IMR-90 (cell line): ENCODE measurements at regions not wholly inside any gene's neighbourhood (a gene's known extent, or its start where the extent isn't known, plus 50 kb on each side); places are given as distances from the start of the nearest gene placed in this dataset.

ENCODE experiments used
- ATAC-seq: fragments of 200-7000 bp; cut with Tn5 transposase; 2 replicates; pipeline ENCODE4 v1.9.1; 2020; ENCODE audit warnings: low read depth, mild to moderate bottlenecking, moderate library complexity
- BruUV-seq: library from RNA; stranded (reverse); fragments of 400-500 nt; replicated peaks from 2 replicates; lab custom pipeline; 2021; lab: Mats Ljungman, UMichigan
- CTCF ChIA-PET: fragments of 300-600 bp; formaldehyde crosslinking; extraction: SDS; loops from one replicate; lab custom pipeline; 2021; ENCODE audit warnings: antibody characterized with exemption; lab: Yijun Ruan, JAX
- POLR2A ChIA-PET: fragments of 300-600 bp; sonication (Branson Sonifier 250); formaldehyde crosslinking; loops from one replicate; lab custom pipeline; 2022; ENCODE audit warnings: antibody characterized with exemption; ENCODE audit not compliant: unreplicated experiment; lab: Charles Lee
- DNase-seq: peaks from one replicate; pipeline ENCODE4 v3.0.0; 2013
- H2AFZ ChIP-seq: replicated peaks from 2 replicates; pipeline ENCODE3; 2013; ENCODE audit warnings: low read length, mild to moderate bottlenecking; ENCODE audit not compliant: poor library complexity
- H2AK5ac ChIP-seq: 2 replicates; pipeline ENCODE4 v1.6.1; 2013; ENCODE audit warnings: low read depth, low read length, inconsistent platforms
- H2AK9ac ChIP-seq: replicated peaks from 2 replicates; pipeline ENCODE3; 2013; ENCODE audit warnings: mild to moderate bottlenecking, low read depth, low read length, moderate library complexity; ENCODE audit not compliant: poor library complexity
- H2BK120ac ChIP-seq: 2 replicates; pipeline ENCODE4 v1.6.1; 2013; ENCODE audit warnings: low read depth, low read length, inconsistent platforms
- H2BK15ac ChIP-seq: 3 replicates; pipeline ENCODE4 v1.6.1; 2013; ENCODE audit warnings: low read depth, low read length, inconsistent platforms
- H2BK20ac ChIP-seq: 2 replicates; pipeline ENCODE4 v1.6.1; 2013; ENCODE audit warnings: low read depth, mild to moderate bottlenecking, inconsistent platforms, low read length, moderate library complexity
- H2BK5ac ChIP-seq: 2 replicates; pipeline ENCODE4 v1.6.1; 2013; ENCODE audit warnings: mild to moderate bottlenecking, low read depth, low read length, inconsistent platforms; ENCODE audit not compliant: poor library complexity, severe bottlenecking
- H3K14ac ChIP-seq: replicated peaks from 2 replicates; pipeline ENCODE4 v1.6.1; 2013; ENCODE audit warnings: low read depth, low read length, inconsistent platforms
- H3K18ac ChIP-seq: 2 replicates; pipeline ENCODE4 v1.6.1; 2013; ENCODE audit warnings: low read depth, low read length, control low read depth
- H3K23ac ChIP-seq: 2 replicates; pipeline ENCODE4 v1.6.1; 2013; ENCODE audit warnings: low read depth, low read length, inconsistent platforms
- H3K27ac ChIP-seq: 2 replicates; pipeline ENCODE4 v1.5.1; 2013; ENCODE audit warnings: mild to moderate bottlenecking, control low read depth, low read length; ENCODE audit not compliant: insufficient read depth
- H3K27me3 ChIP-seq: 2 replicates; pipeline ENCODE4 v1.6.1; 2013; ENCODE audit warnings: low read length; ENCODE audit not compliant: control insufficient read depth, insufficient read depth
- H3K36me3 ChIP-seq: 2 replicates; pipeline ENCODE4 v1.6.1; 2013; ENCODE audit warnings: low read length, mixed read lengths; ENCODE audit not compliant: control insufficient read depth, insufficient read depth
- H3K4ac ChIP-seq: 2 replicates; pipeline ENCODE4 v1.6.1; 2013; ENCODE audit warnings: low read depth, low read length, inconsistent platforms
- H3K4me1 ChIP-seq: 2 replicates; pipeline ENCODE4 v1.6.1; 2013; ENCODE audit warnings: low read length, mixed read lengths; ENCODE audit not compliant: control insufficient read depth, insufficient read depth
- H3K4me2 ChIP-seq: 2 replicates; pipeline ENCODE4 v1.6.1; 2013; ENCODE audit warnings: low read depth, mild to moderate bottlenecking, control low read depth, low read length, moderate library complexity
- H3K4me3 ChIP-seq: 2 replicates; pipeline ENCODE4 v1.5.1; 2013; ENCODE audit warnings: low read depth, mild to moderate bottlenecking, control low read depth, low read length, moderate library complexity; ENCODE audit not compliant: insufficient read depth
- H3K56ac ChIP-seq: 2 replicates; pipeline ENCODE4 v1.6.1; 2013; ENCODE audit warnings: low read length, inconsistent platforms; ENCODE audit not compliant: insufficient read depth; ENCODE audit errors: extremely low read depth
- H3K79me1 ChIP-seq, 2 experiments: 2 replicates each; pipeline ENCODE4 v1.6.1; 2013; ENCODE audit warnings: low read length in 2 of 2, inconsistent platforms in 1 of 2, low read depth in 1 of 2
- H3K9ac ChIP-seq: 2 replicates; pipeline ENCODE4 v1.6.1; 2013; ENCODE audit warnings: low read depth, low read length, control low read depth
- H3K9me1 ChIP-seq: 2 replicates; pipeline ENCODE4 v1.6.1; 2013; ENCODE audit warnings: low read length, inconsistent platforms; ENCODE audit not compliant: insufficient read depth
- H3K9me3 ChIP-seq: 2 replicates; pipeline ENCODE4 v1.6.1; 2013; ENCODE audit warnings: low read length; ENCODE audit not compliant: control insufficient read depth, insufficient read depth
- H4K20me1 ChIP-seq: 2 replicates; pipeline ENCODE4 v1.6.1; 2013; ENCODE audit warnings: low read length, inconsistent platforms; ENCODE audit not compliant: insufficient read depth
- H4K5ac ChIP-seq: 2 replicates; pipeline ENCODE4 v1.6.1; 2013; ENCODE audit warnings: mild to moderate bottlenecking, low read depth, low read length, control low read depth
- H4K8ac ChIP-seq, 2 experiments: 2 replicates each; pipeline ENCODE4 v1.6.1; 2013; ENCODE audit warnings: low read depth in 2 of 2, low read length in 2 of 2, control low read depth in 1 of 2, inconsistent platforms in 1 of 2
- H4K91ac ChIP-seq: 2 replicates; pipeline ENCODE4 v1.6.1; 2013; ENCODE audit warnings: low read depth, low read length, inconsistent platforms; ENCODE audit not compliant: insufficient read depth
- BHLHE40 ChIP-seq: fragments of 150-350 bp; IDR thresholded peaks from 2 replicates; pipeline ENCODE4 v1.6.1; 2016; ENCODE audit warnings: mild to moderate bottlenecking, low read depth, low read length
- CEBPB ChIP-seq: IDR thresholded peaks from 2 replicates; pipeline ENCODE4 v1.6.1; 2012; ENCODE audit warnings: low read depth, low read length, improper control_type of control experiment
- CTCF ChIP-seq: conservative IDR thresholded peaks from 2 replicates; pipeline ENCODE4 v1.5.1; 2012; ENCODE audit warnings: mild to moderate bottlenecking, low read depth, low read length, improper control_type of control experiment
- ELK1 ChIP-seq: fragments of 150-350 bp; IDR thresholded peaks from 2 replicates; pipeline ENCODE4 v1.6.1; 2016; ENCODE audit warnings: low read depth, mild to moderate bottlenecking, low read length, moderate library complexity, borderline replicate concordance
- FOS ChIP-seq: fragments of 150-350 bp; IDR thresholded peaks from 2 replicates; pipeline ENCODE4 v1.6.1; 2016; ENCODE audit warnings: low read depth, low read length
- MAFK ChIP-seq: IDR thresholded peaks from 2 replicates; pipeline ENCODE4 v1.6.1; 2012; ENCODE audit warnings: low read depth, low read length, improper control_type of control experiment
- MAZ ChIP-seq: IDR thresholded peaks from 2 replicates; pipeline ENCODE4 v1.6.1; 2012; ENCODE audit warnings: low read depth, mild to moderate bottlenecking, low read length, improper control_type of control experiment, moderate library complexity, borderline replicate concordance
- NFE2L2 ChIP-seq: fragments of 150-350 bp; IDR thresholded peaks from 2 replicates; pipeline ENCODE4 v1.6.1; 2016; ENCODE audit warnings: low read depth, mild to moderate bottlenecking, low read length
- RAD21 ChIP-seq: IDR thresholded peaks from 2 replicates; pipeline ENCODE4 v1.6.1; 2012; ENCODE audit warnings: low read length, improper control_type of control experiment
- RFX5 ChIP-seq: IDR thresholded peaks from 2 replicates; pipeline ENCODE4 v1.8.0; 2012; ENCODE audit warnings: low read depth, mild to moderate bottlenecking, low read length, moderate library complexity
- SMC3 ChIP-seq: fragments of 150-350 bp; IDR thresholded peaks from 2 replicates; pipeline ENCODE4 v1.6.1; 2016; ENCODE audit warnings: low read depth, mild to moderate bottlenecking, antibody characterized with exemption, low read length, moderate library complexity
- USF2 ChIP-seq: fragments of 150-350 bp; IDR thresholded peaks from 2 replicates; pipeline ENCODE4 v1.6.1; 2017; ENCODE audit warnings: mild to moderate bottlenecking, antibody characterized with exemption, low read length, low read depth
- WGBS, 2 experiments: methylation state at CpG; one replicate each; pipeline versions ENCODE4 v1.1.5 to v1.1.7; 2013; ENCODE audit warnings: missing lambda C conversion rate in 2 of 2; ENCODE audit not compliant: insufficient read length in 1 of 2; ENCODE audit errors: extremely low coverage in 2 of 2; 5-methylcytosine and 5-hydroxymethylcytosine counted together
- dilution Hi-C: fragments of 300-500 bp; cut with HindIII; formaldehyde crosslinking; loops from one replicate; pipeline ENCODE4 v1.14.3; 2018; ENCODE audit warnings: low sequenced_read_pairs; ENCODE audit not compliant: unreplicated experiment
- in situ Hi-C: fragments of 300-500 bp; cut with MboI; formaldehyde crosslinking; loops from 3 replicates; pipeline ENCODE4 v1.14.3; 2019; ENCODE audit warnings: low sequenced_read_pairs, inconsistent platforms, mixed read lengths
- intact Hi-C: fragments of 100-400 bp; cut with micrococcal nuclease; formaldehyde crosslinking; loops from 2 replicates; pipeline ENCODE4 v1.10.0; 2022

GRCh38 chr5:152305525-152305924 is 99.6 kb downstream of the NMUR2 start:
- H3K23ac ChIP-seq = no peak overlapping the region
- no peak for TF ChIP-seq BHLHE40
- TF ChIP-seq RFX5 = no peak
- TF ChIP-seq NFE2L2 = no peak
- TF ChIP-seq CTCF = no peak
- TF ChIP-seq MAFK = no peak
- no peak for TF ChIP-seq ELK1
- TF ChIP-seq CEBPB = no peak
- no peak for TF ChIP-seq USF2
- TF ChIP-seq FOS = no peak
- no peak for TF ChIP-seq MAZ
- no peak for TF ChIP-seq RAD21
- no peak for TF ChIP-seq SMC3
- H3K4ac ChIP-seq = no peak overlapping the region
- dilution Hi-C loops (no loop called here), in situ Hi-C loops (no loop called here), intact Hi-C loops (no loop called here)
- no peaks in the 10 kb centered on the region for H3K4me1 ChIP-seq
- no peak overlapping the region for H2BK5ac ChIP-seq
- no peak overlapping the region for H2AK5ac ChIP-seq
- no peak for DNase-seq
- H3K9me1 ChIP-seq = no peaks in the 10 kb centered on the region
- no peak overlapping the region for H2BK15ac ChIP-seq
- POLR2A ChIA-PET = no interaction called here
- no peak overlapping the region for H2AK9ac ChIP-seq
- H4K91ac ChIP-seq = no peak overlapping the region
- H3K4me3 ChIP-seq = no peak overlapping the region
- CTCF ChIA-PET = no interaction called here
- H2BK20ac ChIP-seq = no peak overlapping the region
- no peaks in the 10 kb centered on the region for H3K79me1 ChIP-seq
- ATAC-seq = no peak
- no peak overlapping the region for H3K18ac ChIP-seq
- no peak overlapping the region for H2AFZ ChIP-seq
- no peak overlapping the region for H3K14ac ChIP-seq
- no peak overlapping the region for H4K8ac ChIP-seq
- no peak overlapping the region for H3K9ac ChIP-seq
- no peaks in the 10 kb centered on the region for H4K20me1 ChIP-seq
- WGBS, 2 experiments = no CpG with 5 or more reads among the region's 3 CpGs
- no TSS peak for BruUV-seq
- H4K5ac ChIP-seq = no peak overlapping the region
- H2BK120ac ChIP-seq = no peak overlapping the region
- no peaks in the 10 kb centered on the region for H3K36me3 ChIP-seq
- H3K27me3 ChIP-seq = no peaks in the 10 kb centered on the region
- no peak overlapping the region for H3K56ac ChIP-seq
- H3K27ac ChIP-seq = no peak overlapping the region
- H3K4me2 ChIP-seq = no peak overlapping the region
- peaks cover 13% of the 10 kb centered on the region; the same call in 1 of the 2 replicates for H3K9me3 ChIP-seq
